ENCODE measurements at regions not wholly inside any gene's neighbourhood (a gene's known extent, or its start where the extent isn't known, plus 50 kb on each side); places are given as distances from the start of the nearest gene placed in this dataset.

GRCh38 chr18:47425365-47425764 lies 173.9 kb upstream of the SKOR2 start:
- TF ChIP-seq EGR1 (IDR thresholded peaks at IDR 0.05): no peak
- TF ChIP-seq, protein P1, sequence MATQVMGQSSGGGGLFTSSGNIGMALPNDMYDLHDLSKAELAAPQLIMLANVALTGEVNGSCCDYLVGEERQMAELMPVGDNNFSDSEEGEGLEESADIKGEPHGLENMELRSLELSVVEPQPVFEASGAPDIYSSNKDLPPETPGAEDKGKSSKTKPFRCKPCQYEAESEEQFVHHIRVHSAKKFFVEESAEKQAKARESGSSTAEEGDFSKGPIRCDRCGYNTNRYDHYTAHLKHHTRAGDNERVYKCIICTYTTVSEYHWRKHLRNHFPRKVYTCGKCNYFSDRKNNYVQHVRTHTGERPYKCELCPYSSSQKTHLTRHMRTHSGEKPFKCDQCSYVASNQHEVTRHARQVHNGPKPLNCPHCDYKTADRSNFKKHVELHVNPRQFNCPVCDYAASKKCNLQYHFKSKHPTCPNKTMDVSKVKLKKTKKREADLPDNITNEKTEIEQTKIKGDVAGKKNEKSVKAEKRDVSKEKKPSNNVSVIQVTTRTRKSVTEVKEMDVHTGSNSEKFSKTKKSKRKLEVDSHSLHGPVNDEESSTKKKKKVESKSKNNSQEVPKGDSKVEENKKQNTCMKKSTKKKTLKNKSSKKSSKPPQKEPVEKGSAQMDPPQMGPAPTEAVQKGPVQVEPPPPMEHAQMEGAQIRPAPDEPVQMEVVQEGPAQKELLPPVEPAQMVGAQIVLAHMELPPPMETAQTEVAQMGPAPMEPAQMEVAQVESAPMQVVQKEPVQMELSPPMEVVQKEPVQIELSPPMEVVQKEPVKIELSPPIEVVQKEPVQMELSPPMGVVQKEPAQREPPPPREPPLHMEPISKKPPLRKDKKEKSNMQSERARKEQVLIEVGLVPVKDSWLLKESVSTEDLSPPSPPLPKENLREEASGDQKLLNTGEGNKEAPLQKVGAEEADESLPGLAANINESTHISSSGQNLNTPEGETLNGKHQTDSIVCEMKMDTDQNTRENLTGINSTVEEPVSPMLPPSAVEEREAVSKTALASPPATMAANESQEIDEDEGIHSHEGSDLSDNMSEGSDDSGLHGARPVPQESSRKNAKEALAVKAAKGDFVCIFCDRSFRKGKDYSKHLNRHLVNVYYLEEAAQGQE (IDR thresholded peaks at IDR 0.05; ENCODE audit: low read depth): no peak
